ENCODE measurements at regions not wholly inside any gene's neighbourhood (a gene's known extent, or its start where the extent isn't known, plus 50 kb on each side); places are given as distances from the start of the nearest gene placed in this dataset.

DNA sequence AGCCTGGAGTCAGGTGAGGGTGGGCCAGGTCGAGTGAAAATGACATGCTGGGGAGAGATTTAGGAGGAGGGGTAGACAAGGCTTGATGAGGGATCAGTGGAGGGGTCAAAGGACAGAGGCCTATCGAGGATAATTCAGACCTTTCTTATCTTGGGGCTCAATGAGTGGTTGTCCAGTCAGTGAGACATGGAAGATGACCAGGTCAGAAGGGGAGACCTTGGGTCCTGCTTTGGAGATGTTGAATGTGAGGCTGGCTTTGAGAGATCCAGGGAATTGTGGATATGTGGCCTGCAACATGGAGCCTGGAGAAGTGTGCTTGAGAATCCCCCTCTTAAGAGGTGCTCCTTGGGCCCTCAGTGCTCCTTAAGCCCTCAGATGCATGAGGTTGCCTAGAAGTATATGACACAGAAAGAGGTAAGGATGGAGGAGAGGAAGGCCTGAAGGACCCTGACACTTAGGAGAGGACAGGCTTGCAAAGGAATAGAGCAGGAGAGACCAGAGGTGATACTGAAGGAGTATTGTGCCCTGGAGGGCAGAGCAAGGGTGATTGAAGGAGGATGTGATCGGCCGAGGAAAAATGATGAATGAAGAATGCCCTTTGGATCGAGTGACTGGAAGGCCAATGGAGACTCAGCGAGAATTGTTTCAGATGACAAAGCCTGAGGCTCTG lies 129.8 kb upstream of the GPR26 start:
- peaks cover 0 to 21% (median 0%) of the 10 kb centered on the region in 4 donors for H3K27me3 ChIP-seq
- intact Hi-C loops (cut with DNase I), result no loop called here
- peak; percentile 81 for DNase-seq (ENCODE audit: extremely low spot score)
- H3K9me3 ChIP-seq, result no peaks in the 10 kb centered on the region
- WGBS, result 74% methylated on average over 6 of the region's 6 CpGs
- H3K4me3 ChIP-seq, result no peak overlapping the region
- TF ChIP-seq, protein P1, sequence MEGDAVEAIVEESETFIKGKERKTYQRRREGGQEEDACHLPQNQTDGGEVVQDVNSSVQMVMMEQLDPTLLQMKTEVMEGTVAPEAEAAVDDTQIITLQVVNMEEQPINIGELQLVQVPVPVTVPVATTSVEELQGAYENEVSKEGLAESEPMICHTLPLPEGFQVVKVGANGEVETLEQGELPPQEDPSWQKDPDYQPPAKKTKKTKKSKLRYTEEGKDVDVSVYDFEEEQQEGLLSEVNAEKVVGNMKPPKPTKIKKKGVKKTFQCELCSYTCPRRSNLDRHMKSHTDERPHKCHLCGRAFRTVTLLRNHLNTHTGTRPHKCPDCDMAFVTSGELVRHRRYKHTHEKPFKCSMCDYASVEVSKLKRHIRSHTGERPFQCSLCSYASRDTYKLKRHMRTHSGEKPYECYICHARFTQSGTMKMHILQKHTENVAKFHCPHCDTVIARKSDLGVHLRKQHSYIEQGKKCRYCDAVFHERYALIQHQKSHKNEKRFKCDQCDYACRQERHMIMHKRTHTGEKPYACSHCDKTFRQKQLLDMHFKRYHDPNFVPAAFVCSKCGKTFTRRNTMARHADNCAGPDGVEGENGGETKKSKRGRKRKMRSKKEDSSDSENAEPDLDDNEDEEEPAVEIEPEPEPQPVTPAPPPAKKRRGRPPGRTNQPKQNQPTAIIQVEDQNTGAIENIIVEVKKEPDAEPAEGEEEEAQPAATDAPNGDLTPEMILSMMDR (IDR thresholded peaks at IDR 0.05), result no peak
- TF ChIP-seq POLR2AphosphoS5 (IDR thresholded peaks at IDR 0.05) (no peak), POLR2A (IDR thresholded peaks at IDR 0.05; ENCODE audit: low read depth) (no peak), EP300 (IDR thresholded peaks at IDR 0.05) (no peak)
- no peak overlapping the region for H3K27ac ChIP-seq (replicated peaks in 1 of 4)
- no peaks in the 10 kb centered on the region for H3K4me1 ChIP-seq
- no peaks in the 10 kb centered on the region for H3K36me3 ChIP-seq

DNA sequence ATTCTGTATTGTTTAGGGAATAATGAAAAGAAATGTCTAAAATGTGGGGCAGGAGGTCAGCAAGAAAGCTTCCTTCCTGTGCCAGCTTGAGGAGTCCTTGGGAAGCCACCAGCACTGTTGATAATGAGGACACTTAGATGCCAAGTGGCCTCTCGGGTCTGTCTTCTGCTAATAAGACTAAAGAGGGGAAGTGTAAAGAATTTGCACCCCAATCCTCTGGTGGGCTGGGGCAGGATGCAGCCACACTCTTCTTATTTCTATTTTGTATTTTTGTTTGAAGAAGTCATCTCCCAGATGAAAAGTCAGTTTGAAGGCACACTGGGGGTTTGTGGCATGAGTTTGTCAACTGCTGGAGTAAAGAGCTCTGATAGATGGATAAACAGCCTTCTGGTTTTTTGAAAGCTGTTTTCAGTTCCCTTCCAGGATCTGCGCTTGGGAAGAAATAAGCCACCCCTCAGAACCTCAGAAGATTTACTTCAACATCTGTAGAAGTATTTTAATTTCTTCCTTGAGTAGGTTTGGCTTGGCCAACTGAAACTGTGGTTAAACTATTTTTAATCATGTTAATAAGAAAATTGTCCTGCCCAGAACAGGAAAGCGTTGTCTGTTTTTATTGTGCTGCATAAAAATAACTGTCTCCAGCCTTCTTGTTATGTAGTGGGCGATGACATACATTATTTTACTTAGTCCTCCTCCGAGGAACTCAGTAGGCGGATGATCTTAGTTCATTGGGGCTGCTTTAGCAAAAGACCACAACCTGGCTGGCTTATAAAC lies 128.8 kb upstream of the GPR26 start:
- no peaks in the 10 kb centered on the region for H3K4me1 ChIP-seq
- peak; percentile 66 for DNase-seq (ENCODE audit: extremely low spot score)
- no peak for TF ChIP-seq EP300 (IDR thresholded peaks at IDR 0.05)
- TF ChIP-seq, protein P1 (IDR thresholded peaks at IDR 0.05), result no peak
- no peak for TF ChIP-seq POLR2AphosphoS5 (IDR thresholded peaks at IDR 0.05)
- no peak overlapping the region for H3K4me3 ChIP-seq
- H3K27ac ChIP-seq (replicated peaks in 1 of 4), result no peak overlapping the region
- no peaks in the 10 kb centered on the region for H3K9me3 ChIP-seq
- H3K36me3 ChIP-seq, result no peaks in the 10 kb centered on the region
- 75% methylated on average over 6 of the region's 6 CpGs for WGBS
- intact Hi-C loops (cut with DNase I), result no loop called here
- H3K27me3 ChIP-seq, result peaks cover 0 to 21% (median 0%) of the 10 kb centered on the region in 4 donors

DNA sequence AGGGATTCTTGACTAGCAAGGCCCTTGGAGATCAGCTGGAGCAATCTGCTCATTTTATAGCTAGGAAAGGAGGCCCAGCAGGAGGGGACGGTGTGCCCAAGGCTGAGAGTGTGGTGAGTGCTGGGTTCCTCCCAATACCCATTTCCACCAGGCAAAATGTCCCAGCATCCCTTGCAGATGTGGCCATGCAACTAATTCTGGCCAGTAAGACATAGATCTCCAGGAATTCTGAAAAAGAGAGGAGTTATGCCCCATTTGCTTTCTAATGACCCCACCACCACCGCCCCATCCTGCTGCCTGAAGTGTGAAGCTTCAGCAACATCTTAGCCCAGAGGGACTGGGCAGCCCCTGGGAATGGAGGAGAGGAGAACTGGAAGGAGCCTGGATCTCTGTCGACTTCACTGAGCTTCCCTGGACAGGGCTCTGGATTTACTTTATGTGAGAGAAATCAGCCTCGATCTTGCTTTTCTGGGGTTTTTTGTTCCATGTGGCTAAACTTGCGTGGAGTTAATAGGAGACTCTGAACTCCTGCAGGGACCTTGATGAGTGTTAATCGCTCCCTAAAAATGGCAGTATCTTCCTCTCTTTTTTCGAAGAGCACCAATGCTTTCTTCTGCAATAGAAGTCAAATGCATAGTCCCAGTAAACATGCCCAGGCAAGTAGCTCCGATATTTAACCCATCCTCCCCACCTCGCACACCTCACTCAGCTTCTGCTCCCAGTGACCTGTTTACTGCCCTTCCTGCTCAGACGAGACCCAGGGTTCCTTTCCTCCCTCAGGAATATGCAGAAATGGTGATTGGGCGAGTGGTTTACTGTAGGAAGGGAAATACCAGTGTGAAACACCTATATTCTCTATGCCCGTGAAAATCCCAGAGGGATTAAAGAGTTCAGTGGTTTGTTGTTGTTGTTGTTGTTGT lies 127.5 kb upstream of the GPR26 start:
- H3K9me3 ChIP-seq, result peaks cover 0 to 4% (median 0%) of the 10 kb centered on the region in 4 donors
- H3K27ac ChIP-seq (replicated peaks in 1 of 4), result no peak overlapping the region
- TF ChIP-seq, protein P1 (IDR thresholded peaks at IDR 0.05), result no peak
- TF ChIP-seq POLR2AphosphoS5 (IDR thresholded peaks at IDR 0.05) (no peak), POLR2A (IDR thresholded peaks at IDR 0.05; ENCODE audit: low read depth) (no peak), EP300 (IDR thresholded peaks at IDR 0.05) (no peak)
- H3K4me1 ChIP-seq, result no peaks in the 10 kb centered on the region
- intact Hi-C loops (cut with DNase I), result no loop called here
- DNase-seq (ENCODE audit: extremely low spot score), result peak; percentile 80
- no peak overlapping the region for H3K4me3 ChIP-seq
- H3K36me3 ChIP-seq, result no peaks in the 10 kb centered on the region
- peaks cover 0 to 17% (median 0%) of the 10 kb centered on the region in 4 donors for H3K27me3 ChIP-seq
- WGBS, result 55% methylated on average over 12 of the region's 12 CpGs

DNA sequence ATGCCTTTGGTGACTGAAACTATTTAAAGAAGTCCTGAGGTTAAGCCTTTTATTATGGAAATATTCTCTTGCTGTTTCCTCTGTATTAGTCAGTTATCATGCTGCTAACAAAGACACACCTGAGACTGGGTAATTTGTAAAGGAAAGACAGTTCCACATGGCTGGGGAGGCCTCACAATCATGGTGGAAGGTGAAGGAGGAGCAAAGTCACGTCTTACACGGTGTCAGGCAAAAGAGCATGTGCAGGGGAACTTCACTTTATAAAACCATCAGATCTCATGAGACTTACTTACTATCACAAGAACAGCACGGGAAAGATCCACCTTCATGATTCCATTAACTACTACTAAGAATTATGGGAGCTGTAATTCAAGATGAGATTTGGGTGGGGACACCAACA lies 121.2 kb upstream of the GPR26 start:
- Histone ChIP-seq H3K36me3 (no peaks in the 10 kb centered on the region), H3K27ac (replicated peaks in 1 of 4) (no peak overlapping the region), H3K4me3 (no peak overlapping the region), H3K4me1 (no peaks in the 10 kb centered on the region), H3K27me3 (peaks cover 0 to 19% (median 0%) of the 10 kb centered on the region in 4 donors), H3K9me3 (peaks cover 0 to 9% (median 0%) of the 10 kb centered on the region in 4 donors)
- peak; percentile 57 for DNase-seq (ENCODE audit: extremely low spot score)
- TF ChIP-seq POLR2A (IDR thresholded peaks at IDR 0.05; ENCODE audit: low read depth), result no peak
- TF ChIP-seq EP300 (IDR thresholded peaks at IDR 0.05), result no peak
- TF ChIP-seq, protein P1 (IDR thresholded peaks at IDR 0.05), result no peak
- TF ChIP-seq POLR2AphosphoS5 (IDR thresholded peaks at IDR 0.05), result no peak
- 83% methylated on average over 3 of the region's 3 CpGs for WGBS
- intact Hi-C loops (cut with DNase I), result no loop called here
